Kasumi-1 (cell line): ENCODE measurements at regions not wholly inside any gene's neighbourhood (a gene's known extent, or its start where the extent isn't known, plus 50 kb on each side); places are given as distances from the start of the nearest gene placed in this dataset.
"Not testable (repeated sequence)": the region's sequence is repeated elsewhere in the genome, so short reads cannot be mapped to it uniquely, and the experiment has no call there.

Source experiments
- DNase-seq, 2 experiments: peaks; one replicate each; lab custom pipeline; 2025; lab: John Stamatoyannopoulos, UW

DNA sequence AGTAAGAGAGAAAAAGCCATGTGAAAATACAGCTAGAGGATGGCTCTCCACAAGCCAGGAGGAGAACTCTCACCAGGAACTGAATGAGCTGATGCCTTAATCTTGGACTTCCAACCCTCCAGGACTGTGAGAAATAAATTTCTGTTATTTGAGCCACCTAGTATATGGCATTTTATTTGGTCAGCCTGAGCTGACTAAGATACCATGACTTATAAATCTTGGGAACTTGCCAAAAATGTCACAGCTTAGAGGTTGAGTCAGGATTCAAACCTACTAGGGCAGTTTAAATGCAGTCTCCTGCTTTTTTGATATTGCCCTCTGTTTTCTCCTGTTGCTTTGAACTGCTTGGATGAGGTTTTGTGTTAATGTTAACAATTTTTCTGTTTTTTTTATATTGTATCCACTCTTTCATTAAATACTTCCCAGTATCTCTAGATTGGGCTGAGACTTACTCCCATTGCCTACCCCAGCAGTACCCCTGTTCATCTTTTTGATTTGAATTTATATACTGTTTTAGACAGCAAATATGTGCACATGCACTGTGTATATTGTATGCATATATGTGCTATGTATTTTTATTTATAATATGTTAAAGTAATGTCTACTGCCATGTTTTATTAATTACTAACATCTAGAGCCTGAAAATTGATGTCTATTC is 1223.2 kb downstream of the OTOL1 start:
- DNase-seq = no peak

DNA sequence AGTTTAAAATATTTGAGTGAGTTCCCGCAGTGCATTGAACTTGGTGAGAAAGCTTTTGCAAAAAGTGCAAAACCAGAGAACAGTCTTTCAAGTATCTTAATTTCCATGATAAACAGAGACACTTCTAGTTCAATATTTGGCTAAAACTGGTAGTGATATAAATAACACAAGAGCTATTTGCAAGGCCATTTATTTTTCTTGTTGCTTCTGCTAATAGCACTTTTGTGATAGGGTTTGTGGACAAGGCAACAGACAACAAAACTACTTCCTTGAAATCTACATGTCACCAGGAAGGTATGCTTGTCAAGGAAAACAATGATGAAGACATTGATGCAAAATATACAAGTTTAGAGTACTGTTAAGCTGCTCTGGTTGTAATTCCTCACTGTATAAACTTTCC is 1225.1 kb downstream of the OTOL1 start:
- no peak for DNase-seq

DNA sequence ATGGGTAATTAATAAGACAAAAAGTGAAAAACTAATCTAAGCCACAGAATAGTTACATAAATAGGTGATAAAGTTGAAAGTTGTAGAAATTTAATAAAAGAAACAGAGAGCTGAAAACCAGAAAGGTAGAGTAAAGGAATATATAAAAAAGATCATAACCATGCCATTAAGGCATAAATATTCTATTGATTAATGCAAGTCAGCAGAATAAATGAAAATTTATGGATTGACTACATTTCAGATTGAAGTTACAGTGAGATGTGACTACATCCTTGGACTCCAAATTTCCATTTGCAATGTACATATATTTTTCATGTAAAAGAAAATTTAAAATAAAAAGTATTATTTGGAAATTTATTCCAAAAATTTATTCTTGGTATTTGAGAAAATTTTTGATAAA is 1225.7 kb downstream of the OTOL1 start:
- DNase-seq = no peak

DNA sequence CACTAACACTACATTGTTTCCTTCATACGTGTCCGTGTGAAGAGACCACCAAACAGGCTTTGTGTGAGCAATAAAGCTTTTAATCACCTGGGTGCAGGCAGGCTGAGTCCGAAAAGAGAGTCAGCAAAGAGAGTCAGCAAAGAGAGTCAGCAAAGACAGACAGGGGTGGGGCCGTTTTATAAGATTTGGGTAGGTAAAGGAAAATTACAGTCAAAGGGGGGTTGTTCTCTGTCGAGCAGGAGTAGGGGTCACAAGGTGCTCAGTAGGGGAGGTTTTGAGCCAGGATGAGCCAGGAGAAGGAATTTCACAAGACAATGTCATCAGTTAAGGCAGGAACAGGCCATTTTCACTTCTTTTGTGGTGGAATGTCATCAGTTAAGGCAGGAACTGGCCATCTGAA is 1226.2 kb downstream of the OTOL1 start:
- DNase-seq = not testable (repeated sequence)

DNA sequence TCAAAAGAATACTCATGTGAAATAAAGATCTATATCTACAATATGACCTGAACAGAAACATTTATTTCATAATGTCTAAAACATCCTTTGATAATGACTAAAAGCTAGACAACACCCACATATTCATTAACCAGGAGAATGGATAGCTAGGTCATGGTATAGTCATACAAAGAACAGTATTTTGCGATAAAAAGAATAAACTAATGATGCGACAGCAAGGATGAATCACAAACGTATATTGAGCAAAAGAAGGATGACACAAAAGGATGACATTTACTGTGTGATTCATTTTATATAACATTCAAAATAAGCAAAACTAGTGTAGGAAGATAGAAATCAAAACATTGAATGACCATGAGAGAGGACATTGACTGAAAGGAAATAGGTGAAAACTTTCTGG is 1233.1 kb downstream of the OTOL1 start:
- no peak for DNase-seq

DNA sequence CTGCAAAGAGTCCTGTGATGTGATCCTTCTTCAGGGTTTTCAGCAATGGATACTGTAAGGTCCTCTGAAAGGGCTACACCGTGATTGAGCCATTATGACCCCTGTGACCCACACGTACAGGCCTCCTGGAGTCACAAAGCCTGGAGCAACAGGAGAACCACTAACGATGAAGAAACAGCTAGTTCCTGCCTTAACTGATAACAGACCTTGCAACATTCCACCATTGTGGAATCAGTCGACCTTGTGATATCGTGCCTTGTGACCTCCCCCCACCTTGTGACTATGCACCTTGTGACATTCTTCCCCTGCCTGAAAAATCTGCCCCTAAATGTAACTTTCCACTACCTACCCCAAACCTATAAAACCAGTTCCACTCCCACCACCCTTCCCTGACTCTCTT is 1235.4 kb downstream of the OTOL1 start:
- not testable (repeated sequence) for DNase-seq

DNA sequence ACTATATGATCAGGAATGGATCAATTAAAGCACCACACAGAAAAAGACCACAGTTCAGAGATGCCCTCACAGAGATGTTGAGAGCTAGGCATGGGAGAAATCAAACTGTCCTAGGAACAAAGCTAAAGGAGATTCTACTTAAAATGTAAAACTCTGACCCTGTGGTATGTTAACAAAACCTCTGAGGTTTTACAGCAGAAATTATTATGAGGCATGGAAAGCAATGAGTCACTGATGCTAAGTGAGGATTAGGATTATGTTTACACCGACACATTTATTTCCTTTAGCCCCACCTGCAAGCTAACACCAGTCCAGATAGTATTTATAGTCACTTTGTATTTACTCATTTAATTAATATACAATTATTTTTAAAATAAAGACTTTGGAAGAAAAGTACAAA is 1242.2 kb downstream of the OTOL1 start:
- DNase-seq = no peak

DNA sequence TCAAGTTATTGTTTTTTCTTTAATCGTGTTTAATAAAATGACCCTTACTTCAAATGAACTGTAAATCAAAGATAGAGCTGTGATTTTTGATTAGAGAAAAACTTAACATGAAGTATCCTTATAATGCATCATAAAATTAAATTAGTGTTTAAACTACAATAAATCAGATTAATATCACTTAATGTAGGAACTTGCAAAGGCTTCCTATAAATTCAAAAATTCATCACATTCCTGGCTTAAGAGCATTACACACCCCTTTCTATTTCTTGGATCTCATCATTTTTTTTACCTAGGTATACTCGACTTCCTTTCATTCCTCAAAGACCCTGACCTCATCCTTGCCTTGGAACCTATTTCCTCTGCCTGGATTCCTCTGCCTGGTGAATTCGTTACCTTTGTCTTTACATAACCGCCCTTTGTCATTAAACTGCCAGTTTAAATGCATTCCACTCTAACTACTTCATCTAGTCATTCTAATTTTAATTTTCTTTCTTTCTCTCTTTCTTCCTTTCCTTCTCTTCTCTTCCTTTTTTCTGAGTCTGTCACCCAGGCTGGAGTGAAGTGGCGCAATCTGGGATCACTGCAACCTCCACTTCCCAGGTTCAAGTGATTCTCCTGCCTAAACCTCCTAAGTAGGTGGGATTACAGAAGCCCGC is 1244.5 kb downstream of the OTOL1 start:
- no peak for DNase-seq

DNA sequence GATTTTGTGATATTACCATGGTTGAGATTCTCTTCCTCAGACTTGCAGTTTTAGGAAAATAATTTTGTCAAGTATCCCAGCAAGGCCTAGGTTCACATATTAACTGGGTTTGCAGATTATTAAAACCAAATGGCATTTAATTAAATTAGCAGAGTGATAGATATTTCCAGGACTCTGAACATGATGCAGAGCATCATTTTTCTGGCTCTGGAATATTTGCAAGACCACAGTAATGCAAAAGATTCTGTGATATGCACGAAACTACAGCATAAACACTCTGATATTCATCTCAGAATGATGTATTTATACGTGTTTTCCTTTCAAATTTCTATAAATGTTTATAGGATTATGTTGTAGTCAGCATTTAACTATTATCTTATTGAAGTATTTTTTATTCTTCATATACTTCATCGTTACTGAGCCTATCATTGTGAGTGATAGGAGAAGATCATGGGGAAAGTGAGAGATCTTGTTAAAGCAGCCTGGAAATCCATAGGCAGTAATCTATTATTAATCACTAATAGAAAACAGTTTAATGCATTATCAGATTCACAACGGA is 1245.6 kb downstream of the OTOL1 start:
- no peak for DNase-seq

DNA sequence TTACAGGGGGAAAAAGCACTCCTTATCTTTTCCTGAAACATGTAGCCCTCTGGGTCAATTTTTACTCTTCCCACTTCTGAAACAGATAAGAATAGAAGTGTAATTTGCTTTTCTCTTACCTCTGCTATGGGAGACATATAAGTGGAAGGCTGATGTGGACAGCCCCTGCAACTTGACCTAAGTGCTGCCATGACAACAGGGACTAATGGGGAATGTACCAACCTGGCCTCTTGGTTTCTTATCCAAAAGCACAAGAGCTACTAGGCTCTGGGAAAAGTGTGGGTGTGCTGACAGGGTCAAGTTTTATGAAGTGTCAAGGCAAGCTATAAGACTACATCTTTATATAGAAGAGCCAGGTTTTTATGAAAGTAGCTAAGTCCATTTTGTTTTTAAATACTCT is 1246.5 kb downstream of the OTOL1 start:
- DNase-seq = no peak

DNA sequence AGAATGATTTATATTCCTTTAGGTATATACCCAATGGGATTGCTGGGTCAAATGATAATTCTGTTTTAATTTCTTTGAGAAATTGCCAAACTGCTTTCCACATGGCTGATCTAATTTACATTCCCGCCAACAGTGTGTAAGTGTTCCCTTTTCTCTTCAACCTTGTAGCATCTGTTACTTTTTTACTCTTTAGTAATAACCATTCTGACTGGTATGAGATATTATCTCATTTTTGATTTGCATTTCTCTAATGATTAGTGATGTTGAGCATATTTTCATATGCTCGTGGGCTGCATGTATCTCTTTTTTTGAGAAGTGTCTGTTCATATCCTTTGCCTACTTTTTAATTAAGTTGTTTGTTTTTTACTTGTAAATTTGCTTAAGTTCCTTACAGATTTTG is 1264.2 kb downstream of the OTOL1 start:
- no peak for DNase-seq

DNA sequence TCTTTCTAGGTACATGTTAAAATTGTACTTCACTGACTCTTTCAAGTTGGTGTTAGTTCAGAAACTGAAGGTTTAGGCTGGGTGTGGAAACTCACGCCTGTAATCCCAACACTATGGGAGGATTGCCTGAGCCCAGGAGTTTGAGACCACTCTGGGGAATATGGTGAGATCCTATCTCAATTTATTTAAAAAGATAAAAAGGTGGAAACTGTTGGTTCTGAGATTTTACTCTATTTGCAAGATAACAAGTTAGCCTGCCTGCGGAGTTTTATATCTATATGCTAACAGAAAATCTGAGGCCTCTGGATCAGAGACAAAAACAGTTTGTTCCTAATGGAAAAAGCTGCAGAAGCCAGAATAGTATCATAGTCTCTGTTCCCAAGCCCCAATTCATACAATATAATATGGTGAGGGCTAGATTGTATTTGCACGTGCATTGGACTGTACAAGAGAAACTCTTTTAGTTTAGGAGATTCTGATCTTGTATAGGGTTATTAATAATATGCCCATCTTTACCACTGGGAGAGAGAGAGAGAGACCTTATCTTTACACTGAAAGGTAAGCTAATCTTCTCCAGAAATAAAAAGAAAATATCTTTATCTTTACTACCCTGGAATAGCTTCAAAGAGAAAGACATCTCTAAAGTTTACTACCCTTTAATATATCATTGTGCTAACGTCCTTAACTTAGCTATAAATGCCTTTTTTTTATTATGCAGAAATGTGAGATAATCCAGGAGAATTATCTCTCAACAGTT is 1267.6 kb downstream of the OTOL1 start:
- DNase-seq = no peak

DNA sequence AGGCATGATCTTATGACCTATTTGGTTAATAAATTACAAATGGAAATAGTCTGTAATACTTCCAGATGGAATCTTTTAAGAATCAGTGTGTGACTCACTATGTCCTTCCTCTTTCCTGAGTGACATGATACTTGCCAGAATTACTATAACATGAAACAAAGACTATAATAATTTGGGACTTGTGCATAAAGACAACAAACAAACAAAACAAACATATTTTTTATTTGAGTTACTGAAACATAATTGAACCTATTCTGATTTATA is 1268.1 kb downstream of the OTOL1 start:
- DNase-seq = no peak

DNA sequence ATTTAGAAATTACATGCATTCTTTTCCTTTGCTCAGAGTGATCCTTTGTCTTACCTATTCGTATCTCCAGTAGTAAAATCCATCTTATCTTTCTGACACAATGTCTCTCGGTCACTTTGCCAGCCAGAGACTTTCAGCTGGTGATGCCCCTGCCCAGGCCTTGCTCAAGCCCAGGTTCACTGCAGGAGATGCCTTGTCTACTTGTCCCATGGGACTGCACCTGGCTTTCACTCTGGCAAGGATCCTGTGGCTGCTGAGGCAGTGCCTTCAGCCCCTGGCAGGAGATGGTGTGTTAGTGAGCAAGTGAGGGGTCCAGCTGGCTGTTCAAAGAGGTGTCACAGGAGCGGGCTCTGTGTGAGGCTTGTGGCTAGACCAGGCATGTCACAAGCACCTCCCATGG is 1268.9 kb downstream of the OTOL1 start:
- no peak for DNase-seq

DNA sequence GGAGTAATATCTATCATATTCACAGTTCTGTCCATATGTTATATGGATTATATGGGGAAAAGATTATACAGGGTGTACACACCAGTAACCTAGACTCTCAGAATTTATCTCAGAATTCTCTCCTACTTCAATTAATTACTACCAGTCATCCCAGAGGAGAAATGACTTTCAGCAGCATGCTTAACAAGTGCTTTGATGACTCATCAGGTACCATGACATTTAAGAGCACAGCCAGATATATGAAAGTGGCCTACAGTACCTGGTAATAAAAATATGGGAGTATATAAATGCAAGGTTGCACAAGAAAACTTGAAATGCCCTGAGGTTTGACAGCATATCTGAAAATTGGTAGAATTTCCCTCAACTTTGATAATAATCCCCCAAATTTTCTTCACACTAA is 1273.0 kb downstream of the OTOL1 start:
- DNase-seq = no peak

DNA sequence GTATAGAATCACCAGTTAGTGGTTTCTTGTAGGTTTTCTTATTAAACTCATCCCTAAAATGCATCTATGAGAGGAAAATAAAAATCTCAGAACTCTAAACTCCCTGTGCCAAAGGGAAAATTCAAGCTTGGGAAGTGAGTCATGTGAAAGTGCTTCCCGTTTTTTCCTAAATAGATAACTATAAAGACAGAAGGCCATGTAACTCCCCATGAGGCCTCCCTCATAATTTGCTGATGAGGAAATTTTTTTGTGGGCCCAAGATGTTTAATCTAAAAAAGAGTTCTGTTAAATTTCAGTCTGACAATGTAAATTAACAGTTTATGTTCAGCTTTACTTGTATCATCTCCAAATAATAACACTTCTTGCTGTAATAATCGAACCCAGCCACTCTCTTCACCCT is 1273.9 kb downstream of the OTOL1 start:
- DNase-seq = no peak

DNA sequence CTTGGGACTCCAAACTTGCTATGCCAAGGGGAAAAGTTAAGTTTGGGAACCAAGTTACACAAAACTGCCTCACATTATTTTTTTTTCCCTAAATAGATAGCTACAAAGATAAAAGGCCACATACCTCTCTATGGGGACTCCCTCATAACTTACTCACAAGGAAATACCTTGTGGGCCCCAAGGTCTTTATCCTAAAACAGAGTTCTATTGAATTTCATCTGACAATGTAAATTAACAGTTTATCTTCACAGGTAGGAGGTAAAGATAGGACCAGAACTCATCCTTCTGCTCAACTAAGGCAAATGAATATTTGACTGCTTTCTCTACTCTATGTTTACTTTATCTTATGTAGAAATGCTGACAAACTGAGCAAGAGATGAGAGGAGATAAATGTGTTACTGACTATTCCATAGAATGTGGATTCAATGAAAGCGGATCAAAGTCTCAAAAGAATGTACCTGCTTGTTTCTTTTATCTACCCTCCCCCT is 1278.0 kb downstream of the OTOL1 start:
- no peak for DNase-seq

DNA sequence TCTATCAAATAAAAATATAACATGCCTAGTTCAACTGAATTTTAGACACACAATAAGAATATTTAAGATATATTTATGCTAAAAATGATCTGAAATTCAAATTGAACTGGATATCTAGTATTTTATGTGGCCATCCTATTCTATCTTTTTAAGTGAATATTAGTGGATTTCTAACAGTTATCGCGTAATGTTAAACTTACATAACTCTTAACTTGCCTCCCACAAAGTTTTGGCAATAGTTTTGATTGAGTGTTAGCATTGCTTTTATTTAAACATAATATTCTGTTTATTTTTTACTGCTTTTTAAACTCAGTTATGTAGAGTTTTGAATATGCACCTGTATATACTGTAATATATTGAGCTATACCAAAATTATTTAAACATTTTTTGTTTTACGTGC is 1279.5 kb downstream of the OTOL1 start:
- DNase-seq = no peak

DNA sequence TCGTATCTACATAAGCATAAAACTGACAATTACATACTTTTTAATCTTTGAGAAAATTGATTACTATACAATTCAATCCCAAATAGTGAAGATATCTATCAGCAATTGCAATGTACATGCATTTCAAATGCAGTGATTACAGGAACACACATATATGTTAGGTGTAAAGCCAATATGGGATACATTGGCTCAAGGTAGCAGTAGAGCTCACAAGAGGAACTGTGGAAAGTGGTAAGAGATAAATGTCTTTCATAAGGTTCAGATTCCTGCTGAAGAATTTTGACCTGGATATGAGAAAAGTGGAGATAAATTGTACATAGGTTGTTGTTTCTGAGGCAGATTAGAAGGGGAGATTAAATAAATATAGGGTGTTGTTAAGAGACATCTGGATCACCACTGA is 1280.5 kb downstream of the OTOL1 start:
- DNase-seq = no peak

DNA sequence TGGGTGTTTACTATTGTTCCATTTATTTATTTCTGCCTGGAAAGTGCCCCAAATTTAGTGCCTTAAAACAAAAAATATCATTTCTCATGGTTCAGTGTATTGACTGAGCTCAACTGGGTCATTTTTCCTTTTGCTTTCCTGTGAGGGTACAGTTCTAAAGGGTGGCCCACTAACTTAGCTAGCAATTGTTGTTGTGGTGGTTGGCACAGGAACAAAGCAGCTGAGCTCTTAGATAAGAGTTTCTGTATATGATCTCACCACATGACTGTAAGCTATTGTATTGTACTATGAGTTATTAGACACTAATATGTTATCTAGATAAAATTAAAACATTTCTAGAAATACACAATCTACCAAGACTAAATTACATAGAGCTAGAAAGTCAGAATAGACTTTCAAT is 1283.7 kb downstream of the OTOL1 start:
- DNase-seq = no peak

DNA sequence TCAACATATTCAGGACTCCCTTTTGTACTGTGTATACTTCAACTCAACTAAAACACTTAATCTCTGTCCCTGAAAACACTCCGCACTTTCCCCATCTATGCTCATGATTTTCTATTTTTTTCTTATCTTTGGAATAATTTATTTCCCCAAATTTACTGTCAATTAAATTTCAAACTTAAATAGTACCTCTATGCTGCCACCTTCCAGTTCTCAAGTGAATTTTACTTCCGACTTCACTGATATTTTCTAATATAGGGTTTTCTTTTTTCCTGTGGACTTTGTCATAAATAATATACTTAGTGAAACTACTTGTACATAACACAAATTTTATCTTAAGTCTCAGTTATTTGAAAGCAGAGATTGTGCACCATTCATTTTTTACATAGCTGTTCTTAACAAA is 1303.3 kb downstream of the OTOL1 start:
- no peak for DNase-seq

DNA sequence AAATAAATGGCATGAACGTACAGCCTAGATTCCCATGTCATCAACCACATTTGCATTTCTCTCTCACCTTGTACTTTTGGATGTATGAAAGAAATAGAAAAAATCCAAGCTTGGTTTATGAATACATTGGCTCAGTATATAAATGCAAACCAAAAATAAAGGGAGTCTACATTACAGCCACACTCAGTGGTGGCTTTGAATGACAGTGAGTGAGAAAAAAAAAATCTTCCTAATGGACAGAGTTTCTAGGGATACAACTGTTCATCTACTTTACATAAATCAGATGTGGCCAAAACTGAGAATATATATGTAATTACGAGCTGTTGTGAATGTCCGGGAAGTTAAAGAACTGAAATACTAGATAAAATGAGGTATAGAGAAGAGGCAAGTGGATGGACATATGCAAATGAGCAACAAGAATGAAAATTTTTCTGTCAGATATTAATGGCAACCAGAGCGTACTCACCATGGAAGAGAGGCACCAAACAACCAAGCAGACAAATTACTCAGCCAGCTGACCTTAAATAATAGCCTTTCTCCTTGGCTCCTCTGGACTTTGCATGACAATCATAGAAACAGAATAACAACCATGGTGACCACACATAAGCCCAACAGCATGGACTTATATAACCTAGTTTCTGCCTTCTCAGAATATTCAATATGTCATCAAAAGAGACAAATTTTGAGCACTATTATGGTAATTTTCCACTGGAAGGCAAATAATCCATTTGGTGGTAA is 1305.8 kb downstream of the OTOL1 start:
- no peak for DNase-seq

DNA sequence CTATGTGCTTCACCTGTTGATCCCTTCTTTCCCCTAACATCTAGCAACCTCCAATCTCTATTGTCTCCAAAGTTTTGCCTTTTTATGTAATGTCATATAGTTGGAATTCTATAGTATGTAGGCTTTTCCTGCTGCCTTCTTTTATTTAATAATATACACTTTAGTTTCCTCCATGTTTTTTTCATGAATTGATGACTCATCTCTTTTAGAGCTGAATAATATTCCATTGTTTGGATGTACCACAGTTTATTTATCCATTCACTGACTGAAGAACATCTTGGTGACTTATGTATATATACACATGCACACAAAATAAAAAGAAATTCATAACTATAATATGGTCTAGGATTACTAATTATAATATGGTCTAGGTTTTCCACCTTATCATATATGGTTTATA is 1314.2 kb downstream of the OTOL1 start:
- DNase-seq = no peak
